Epithelial cell of proximal tubule (primary cell): ENCODE measurements at regions not wholly inside any gene's neighbourhood (a gene's known extent, or its start where the extent isn't known, plus 50 kb on each side); places are given as distances from the start of the nearest gene placed in this dataset.

ENCODE experiments used
- DNase-seq: peaks from one replicate; pipeline ENCODE4 v3.0.0-alpha.2; 2011; ENCODE audit warnings: low read depth
- H3K4me3 ChIP-seq: 2 replicates; pipeline ENCODE4 v1.5.1; 2011; ENCODE audit warnings: low read depth, mild to moderate bottlenecking, low read length
- CTCF ChIP-seq: conservative IDR thresholded peaks from 2 replicates; pipeline ENCODE4 v1.5.1; 2012; ENCODE audit warnings: low read depth, mild to moderate bottlenecking, low read length

- no peak overlapping the region for H3K4me3 ChIP-seq
- TF ChIP-seq CTCF = no peak
- no peak for DNase-seq
Observed at GRCh38 chr10:88042160-88043100, 179.0 kb downstream of the PTEN start.

GRCh38 chr10:88045096-88045495 lies 181.7 kb downstream of the PTEN start:
- DNase-seq = no peak
- H3K4me3 ChIP-seq = no peak overlapping the region
- no peak for TF ChIP-seq CTCF

GRCh38 chr10:88045656-88046415 lies 182.4 kb downstream of the PTEN start:
- no peak for TF ChIP-seq CTCF
- no peak for DNase-seq
- H3K4me3 ChIP-seq = no peak overlapping the region

GRCh38 chr10:88047579-88047978 lies 184.2 kb downstream of the PTEN start:
- no peak for DNase-seq
- no peak for TF ChIP-seq CTCF
- H3K4me3 ChIP-seq = no peak overlapping the region

- no peak overlapping the region for H3K4me3 ChIP-seq
- no peak for TF ChIP-seq CTCF
- DNase-seq = no peak
Observed at GRCh38 chr10:88048312-88048711, 184.9 kb downstream of the PTEN start.

- TF ChIP-seq CTCF = no peak
- DNase-seq = no peak
- no peak overlapping the region for H3K4me3 ChIP-seq
Observed at GRCh38 chr10:88049204-88049603, 185.8 kb downstream of the PTEN start.
